ENCODE measurements at regions not wholly inside any gene's neighbourhood (a gene's known extent, or its start where the extent isn't known, plus 50 kb on each side); places are given as distances from the start of the nearest gene placed in this dataset.
"Not testable (repeated sequence)": the region's sequence is repeated elsewhere in the genome, so short reads cannot be mapped to it uniquely, and the experiment has no call there.

- no peak for FAIRE-seq
- no peak for DNase-seq (ENCODE audit: insufficient read length, low spot score)
Observed at GRCh38 chr18:46215902-46216723, 111.9 kb downstream of the HAUS1 start.

GRCh38 chr18:46220116-46220515, 115.9 kb downstream of the HAUS1 start:
- TF ChIP-seq CTCF (IDR thresholded peaks at IDR 0.05; ENCODE audit: insufficient read depth, missing control alignments), result no peak
- FAIRE-seq (no peak), DNase-seq (ENCODE audit: insufficient read length, low spot score) (no peak)

More at GRCh38 chr18:46215902-46216723, 111.9 kb downstream of the HAUS1 start:
- TF ChIP-seq CTCF (IDR thresholded peaks at IDR 0.05; ENCODE audit: insufficient read depth, missing control alignments), result no peak

GRCh38 chr18:46222093-46222492, 117.9 kb downstream of the HAUS1 start:
- DNase-seq (ENCODE audit: insufficient read length, low spot score) (no peak), FAIRE-seq (peak; percentile 68)
- TF ChIP-seq CTCF (IDR thresholded peaks at IDR 0.05; ENCODE audit: insufficient read depth, missing control alignments), result no peak

- no peak for TF ChIP-seq CTCF (IDR thresholded peaks at IDR 0.05; ENCODE audit: insufficient read depth, missing control alignments)
- DNase-seq (ENCODE audit: insufficient read length, low spot score), result no peak
- peak; percentile 77 for FAIRE-seq
Observed at GRCh38 chr18:46222710-46223360, 118.7 kb downstream of the HAUS1 start.

GRCh38 chr18:46224181-46224775, 120.1 kb downstream of the HAUS1 start:
- DNase-seq (ENCODE audit: insufficient read length, low spot score) (no peak), FAIRE-seq (no peak)

GRCh38 chr18:46226461-46226860, 122.3 kb downstream of the HAUS1 start:
- FAIRE-seq (no peak), DNase-seq (ENCODE audit: insufficient read length, low spot score) (no peak)
- TF ChIP-seq CTCF (IDR thresholded peaks at IDR 0.05; ENCODE audit: insufficient read depth, missing control alignments), result no peak

More at GRCh38 chr18:46224181-46224775, 120.1 kb downstream of the HAUS1 start:
- no peak for TF ChIP-seq CTCF (IDR thresholded peaks at IDR 0.05; ENCODE audit: insufficient read depth, missing control alignments)

- FAIRE-seq; DNase-seq (ENCODE audit: insufficient read length, low spot score): not testable (repeated sequence)
Observed at GRCh38 chr18:46229641-46230040, 125.5 kb downstream of the HAUS1 start.
